DMS 273 (cell line): ENCODE measurements at regions not wholly inside any gene's neighbourhood (a gene's known extent, or its start where the extent isn't known, plus 50 kb on each side); places are given as distances from the start of the nearest gene placed in this dataset.
"Not testable (repeated sequence)": the region's sequence is repeated elsewhere in the genome, so short reads cannot be mapped to it uniquely, and the experiment has no call there.

ENCODE experiments used
- DNase-seq: peaks from one replicate; lab custom pipeline; 2025; ENCODE audit not compliant: unreplicated experiment; lab: John Stamatoyannopoulos, UW

DNA sequence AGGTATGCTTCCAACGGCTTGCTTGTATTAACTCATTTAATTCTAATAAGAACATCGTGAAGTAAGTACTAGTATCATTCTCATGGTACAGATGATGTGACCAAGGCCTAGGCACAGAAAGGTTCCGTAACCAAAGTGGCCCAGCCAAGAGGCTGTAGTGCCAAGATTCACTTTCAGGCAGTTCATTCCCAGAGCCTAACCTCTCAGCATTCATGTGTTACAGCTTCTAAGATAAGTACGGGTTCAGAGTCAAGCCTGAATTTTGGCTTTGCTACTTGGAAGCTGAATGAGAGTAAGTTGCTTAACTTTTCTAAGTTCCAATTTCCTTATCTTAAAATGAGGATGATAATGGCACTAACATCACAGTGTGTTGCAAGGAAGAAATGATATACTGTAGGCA lies 379.9 kb downstream of the AEBP2 start:
- no peak for DNase-seq

DNA sequence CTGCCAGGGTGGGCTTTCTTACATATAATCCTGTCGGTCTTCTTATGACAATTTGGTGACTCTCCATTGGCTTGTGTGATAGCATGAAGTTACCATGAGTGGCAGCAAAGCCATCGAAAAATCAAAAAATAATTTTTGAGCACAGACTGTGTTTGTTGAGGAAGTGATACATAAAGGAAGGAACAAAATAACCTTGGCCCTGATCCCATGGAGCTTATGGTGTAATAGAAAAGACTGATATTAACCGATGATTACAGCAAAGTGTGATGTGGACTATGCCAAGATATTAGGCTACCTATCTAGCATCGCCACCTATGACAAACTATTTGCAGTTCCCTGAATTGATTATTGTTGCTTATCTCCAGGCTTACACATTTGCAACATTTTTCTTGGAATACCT lies 383.2 kb downstream of the AEBP2 start:
- DNase-seq: no peak

DNA sequence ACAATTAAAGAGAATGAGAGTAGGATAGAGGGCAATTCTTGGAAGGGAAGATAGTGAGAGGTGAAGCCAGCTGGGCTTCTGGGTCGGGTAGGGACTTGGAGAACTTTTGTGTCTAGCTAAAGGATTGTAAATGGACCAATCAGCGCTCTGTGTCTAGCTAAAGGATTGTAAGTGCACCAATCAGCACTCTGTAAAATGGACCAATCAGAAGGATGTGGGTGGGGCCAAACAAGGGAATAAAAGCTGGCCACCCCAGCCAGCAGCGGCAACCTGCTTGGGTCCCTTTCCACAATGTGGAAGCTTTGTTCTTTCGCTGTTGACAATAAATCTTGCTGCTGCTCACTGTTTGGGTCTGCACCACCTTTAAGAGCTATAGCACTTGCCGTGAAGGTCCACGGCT lies 384.0 kb downstream of the AEBP2 start:
- DNase-seq: not testable (repeated sequence)

DNA sequence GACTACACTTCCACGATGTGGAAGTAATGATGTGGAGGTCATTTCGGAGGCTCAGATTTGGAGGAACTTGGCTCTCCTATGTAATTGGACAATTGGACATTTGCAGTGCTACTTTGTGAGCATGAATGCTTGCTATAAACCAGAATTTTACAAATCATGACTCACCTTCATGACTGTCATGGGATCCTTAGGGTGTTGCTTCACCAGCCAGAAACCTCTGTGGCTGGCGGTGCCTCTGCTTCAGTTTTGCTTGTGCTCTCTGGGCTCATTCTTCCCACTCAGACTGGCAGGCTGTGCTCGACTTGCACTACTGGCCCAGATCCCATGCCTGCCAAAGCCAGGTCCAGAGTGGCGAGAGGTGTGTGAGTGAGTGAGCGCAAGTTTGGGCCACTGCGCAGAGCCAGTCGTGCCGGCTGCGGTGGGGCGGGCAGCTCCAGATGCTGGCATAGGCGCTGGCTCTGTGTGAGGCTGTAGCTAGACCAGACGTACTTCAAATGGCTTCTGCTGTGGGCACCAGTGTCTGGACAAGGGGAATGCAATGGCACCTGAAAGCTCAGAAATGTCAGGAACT lies 387.8 kb downstream of the AEBP2 start:
- no peak for DNase-seq

DNA sequence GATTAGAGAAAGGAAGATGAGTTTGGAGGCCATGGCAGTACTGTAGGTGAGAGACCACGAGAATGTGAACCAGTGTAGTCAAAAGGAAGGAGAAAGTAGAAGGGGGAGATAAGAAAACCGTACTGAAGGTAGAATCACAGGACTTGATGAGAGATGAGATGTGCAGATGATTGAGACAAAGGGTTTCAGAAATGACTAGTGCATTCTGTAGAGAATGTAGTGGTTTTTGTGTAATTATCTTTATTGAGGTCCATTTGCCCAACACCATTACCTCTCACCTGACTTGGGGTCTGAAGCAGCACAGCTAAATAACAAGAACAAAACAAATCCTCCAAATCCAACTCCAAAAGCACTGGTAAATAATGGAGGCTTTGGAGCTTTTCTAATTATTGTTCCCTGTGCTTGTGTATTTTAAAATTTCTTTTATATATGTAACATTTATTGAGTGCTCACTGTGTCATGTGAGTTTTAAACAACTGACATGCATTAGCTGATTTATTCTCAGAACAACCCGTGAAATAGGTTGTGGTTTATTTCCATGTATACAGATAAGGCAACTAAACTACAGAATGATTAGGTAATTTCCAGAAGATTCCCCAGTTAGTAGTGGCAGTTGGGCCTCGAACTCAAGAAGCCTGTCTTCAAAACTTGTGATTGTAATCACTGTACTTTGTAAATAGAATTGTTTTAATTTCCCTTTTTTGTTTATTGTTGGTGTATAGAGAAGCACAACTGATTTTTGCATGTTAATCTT lies 390.0 kb downstream of the AEBP2 start:
- no peak for DNase-seq

DNA sequence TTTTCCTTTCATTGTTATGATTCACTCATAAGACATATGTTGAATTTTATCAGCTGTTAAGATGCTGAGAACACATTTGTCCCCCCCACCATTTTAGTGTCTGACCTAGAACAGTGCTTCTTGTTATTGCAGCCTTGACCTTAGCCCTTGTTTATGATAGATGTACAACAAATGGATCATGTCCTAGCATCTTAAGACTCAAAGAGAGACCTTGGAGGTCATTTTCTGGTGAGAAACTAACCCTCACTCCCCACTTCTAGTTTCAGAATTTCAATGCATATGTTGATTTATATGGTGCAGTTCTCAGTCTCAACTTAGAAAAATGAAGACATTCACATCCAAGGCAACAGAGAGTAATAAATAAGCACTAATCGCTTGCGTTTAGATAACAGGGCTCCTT lies 391.2 kb downstream of the AEBP2 start:
- no peak for DNase-seq

DNA sequence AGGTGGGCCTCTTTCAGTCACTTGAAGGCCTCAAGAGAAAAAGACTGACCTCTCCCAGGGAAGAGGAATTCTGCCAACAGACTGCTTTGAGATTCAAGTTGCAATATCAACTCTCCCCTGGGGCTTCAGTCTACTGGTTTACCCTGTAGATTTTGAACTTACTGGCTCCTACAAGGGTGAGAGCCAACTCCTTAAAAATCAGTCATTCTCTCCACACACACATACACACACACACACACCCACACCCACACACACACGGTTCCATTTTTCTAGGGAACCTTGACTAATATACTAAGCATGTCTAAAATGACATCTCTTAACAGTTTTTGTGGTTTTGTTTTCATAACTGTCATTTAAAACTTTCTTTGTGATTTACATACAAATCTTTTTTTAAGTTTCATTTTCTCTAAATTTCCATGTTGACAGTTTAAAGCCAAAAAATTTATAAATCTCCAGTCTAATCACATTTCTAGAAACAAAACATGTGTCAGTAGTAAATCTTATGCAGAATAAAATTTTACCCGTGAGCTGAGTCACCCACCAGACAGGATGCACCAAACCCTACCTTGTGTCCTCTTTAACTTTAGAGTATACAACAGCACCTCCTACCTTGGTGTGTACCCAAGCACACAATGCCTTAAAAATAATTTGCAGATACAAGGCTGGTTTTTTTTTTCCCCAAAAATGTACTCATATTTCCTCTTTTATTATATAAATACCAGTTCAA lies 394.6 kb downstream of the AEBP2 start:
- DNase-seq: peak; percentile 1

DNA sequence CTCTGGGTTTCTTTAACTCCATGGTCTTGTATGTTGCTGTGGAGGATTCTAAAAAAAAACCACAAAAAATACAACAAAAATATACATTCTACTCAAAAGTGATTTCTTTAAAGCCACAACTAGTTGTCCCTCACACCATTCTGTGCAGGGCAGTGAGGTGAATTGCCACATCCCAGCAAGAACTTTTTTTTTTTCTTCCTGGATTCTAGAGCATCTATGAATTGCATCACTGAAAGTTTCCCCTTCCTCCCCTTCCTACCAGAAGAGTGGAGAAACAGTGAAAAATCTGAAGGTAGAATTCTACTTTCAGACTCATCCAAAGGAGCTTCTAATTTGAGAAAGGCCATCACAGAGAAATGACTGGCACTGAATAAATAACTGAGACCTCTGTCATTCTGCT lies 395.3 kb downstream of the AEBP2 start:
- DNase-seq: no peak

DNA sequence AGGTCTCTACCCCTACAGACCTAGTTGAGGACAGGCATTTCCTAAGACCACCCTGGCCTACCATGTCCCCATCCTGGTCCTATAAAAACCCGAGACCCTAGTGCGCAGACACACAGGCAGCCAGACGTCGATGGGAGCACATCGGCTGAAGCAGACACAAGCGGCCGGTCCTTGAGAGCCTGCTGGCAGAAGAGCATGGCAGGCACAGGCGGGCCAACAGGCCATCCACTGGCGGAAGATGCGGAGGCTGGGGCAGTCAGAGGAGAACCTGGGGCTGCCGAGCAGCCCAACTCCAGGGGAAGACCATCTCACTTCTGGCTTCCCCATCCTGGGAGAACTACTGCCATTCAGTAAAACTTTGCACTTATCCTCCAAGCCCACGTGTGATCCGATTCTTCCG lies 396.8 kb downstream of the AEBP2 start:
- no peak for DNase-seq

DNA sequence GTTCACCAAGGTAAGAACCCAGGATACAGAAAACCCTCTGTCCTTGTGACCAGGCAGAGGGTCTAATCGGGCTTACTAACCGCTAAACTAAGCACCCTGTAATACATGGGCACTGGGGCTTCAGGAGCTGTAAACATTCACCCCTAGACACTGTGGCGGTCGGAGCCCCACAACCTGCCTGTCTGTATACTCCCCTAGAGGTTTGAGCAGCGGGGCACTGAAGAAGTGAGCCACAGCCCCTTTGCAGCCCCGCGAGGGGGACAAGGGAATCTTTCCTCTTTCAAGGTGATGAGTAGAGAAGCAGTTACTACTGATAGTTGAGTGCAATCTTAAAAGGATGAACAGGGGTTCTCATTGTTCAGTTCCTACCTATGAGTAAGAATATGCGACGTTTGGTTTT lies 397.2 kb downstream of the AEBP2 start:
- no peak for DNase-seq

DNA sequence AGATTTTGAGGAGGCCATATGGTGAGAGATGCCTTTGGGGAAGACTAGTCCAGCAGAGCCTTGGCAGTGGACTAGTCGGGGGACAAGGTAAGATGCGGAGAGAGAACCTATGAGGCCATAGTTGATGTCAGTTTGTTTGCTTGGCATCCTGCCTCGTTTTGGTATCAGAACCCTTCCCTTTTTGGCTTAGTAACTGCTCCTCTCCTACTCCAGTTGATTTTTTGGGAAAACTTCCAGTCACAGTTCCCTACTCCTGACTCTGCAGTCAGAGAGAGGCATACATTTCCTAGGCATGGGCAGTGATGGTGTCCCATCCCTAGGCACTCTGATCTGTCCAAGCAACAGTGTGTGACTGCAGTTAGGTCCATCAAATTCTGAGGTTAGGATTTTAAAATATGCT lies 398.3 kb downstream of the AEBP2 start:
- no peak for DNase-seq

DNA sequence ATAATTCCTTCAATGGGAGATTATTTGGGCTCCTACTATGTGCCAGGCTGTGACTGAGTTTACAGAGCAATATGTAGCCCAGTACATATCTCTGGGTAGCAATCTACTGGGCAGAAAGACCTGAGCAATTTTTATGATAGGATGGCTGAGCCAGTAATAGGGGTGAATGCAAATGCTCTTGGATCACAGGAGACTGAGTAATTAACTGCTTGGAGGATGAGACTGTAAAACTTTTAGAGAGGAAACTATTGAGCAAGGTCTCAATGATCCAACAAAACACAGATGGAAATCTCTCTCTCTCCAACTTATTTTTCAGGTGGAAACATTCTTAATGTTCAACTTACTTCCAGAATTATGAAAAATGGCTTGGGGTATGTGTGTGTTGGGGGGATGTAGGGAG lies 402.2 kb downstream of the AEBP2 start:
- no peak for DNase-seq

DNA sequence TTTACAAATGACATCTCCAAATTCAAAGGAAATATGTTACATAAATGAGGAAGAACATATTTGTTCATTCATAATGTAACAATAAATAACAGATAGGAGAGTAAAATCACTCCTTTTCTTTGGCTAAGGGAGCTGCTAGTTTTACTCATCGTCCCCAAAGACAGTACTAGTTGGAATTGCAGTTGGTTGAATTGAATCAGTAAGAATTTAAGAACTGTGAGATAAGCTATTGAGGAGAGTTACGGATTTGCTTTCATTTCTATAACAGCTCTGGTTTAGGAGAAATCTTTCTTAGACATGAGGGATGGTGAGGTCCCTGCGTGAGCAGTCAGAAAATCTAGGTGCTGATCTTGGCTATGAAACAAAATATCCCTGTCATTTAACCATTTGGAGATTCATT lies 402.8 kb downstream of the AEBP2 start:
- no peak for DNase-seq

DNA sequence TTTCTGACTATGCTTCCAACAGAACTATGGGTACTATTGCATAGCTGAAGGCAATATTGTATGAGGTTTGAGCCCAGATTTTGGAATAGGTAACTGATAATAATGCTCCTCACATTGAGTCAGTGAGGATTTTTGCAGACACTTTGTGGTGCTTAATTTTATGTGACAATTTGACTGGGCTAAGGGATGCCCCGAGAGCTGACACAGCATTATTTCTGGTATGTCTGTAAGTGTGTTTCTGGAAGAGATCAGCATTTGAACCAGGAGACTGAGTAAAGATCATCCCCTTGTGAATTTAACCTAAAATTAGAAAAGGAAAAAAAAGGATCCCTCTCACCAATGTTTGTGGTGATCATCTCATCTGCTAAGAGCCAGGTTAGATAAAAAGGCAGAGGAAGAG lies 404.9 kb downstream of the AEBP2 start:
- no peak for DNase-seq

DNA sequence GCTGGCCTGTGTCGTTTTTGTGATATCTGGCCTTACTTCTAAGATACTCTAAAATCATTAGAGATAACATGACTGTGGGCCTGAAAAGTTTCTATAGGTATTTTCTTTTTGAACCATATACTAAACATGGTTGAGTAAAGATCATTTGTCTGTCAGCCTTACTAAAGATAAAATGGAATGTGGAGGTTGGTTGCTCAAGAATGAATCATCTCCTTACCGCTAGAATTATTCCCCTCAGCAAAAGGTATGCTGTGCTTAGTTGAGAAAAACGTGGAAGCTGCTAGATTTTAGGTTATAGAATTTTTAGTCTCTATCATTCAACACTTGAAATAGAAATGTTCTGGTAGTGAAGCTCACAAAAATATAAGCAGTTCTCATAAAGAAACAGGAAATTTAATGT lies 407.3 kb downstream of the AEBP2 start:
- DNase-seq: no peak

DNA sequence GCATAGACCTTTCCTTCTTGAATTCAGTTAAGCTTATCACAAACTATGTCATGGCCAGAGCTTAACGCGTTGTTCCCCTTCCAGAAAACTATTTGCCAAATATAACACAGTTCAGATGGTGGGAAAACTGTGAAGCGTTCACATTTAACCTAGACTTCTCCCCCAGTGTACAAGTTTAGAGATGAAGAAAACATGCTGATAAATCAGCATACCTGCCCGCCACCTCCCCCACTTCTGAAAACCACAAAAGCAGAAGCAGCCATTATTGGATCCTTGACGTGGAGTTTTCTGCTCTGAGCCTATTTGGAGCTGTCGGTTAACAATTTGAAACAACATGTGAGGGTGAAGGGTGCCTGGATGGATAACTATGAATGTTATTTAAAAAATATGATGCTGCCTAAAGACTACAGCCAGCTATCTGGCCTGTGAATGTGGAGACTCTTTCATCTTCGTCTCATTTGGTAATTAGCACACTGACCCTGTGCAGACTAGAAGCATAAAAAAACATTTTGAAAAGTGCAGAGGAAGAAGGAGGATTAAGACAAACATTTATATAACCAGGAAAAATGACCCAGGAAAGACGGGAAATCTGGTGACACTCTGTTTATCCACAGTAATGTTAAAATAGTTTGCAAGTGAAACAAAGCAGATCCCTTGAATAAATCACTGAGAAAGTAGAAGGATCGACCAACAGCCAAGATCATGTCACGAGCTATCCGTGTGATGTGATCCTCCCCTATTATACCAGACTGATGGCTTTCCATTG lies 408.2 kb downstream of the AEBP2 start:
- DNase-seq: no peak

DNA sequence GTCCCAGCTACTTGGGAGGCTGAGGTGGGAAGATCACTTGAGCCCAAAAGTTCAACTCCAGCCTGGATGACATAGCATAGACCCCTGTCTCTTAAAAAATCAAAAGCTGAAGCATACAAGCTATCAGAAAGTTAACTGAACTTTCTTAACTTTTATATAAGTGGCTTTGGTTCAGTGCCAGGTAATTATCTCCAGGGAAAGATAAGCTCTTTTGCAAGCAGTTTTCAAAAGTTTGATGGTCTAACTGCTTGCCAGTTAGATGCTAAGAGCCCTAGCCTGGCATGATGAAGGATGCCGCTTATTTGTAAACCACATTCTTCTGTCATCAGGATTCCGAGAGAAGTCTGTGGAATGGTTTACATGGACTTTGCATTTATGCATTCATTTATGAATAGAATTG lies 409.1 kb downstream of the AEBP2 start:
- no peak for DNase-seq

DNA sequence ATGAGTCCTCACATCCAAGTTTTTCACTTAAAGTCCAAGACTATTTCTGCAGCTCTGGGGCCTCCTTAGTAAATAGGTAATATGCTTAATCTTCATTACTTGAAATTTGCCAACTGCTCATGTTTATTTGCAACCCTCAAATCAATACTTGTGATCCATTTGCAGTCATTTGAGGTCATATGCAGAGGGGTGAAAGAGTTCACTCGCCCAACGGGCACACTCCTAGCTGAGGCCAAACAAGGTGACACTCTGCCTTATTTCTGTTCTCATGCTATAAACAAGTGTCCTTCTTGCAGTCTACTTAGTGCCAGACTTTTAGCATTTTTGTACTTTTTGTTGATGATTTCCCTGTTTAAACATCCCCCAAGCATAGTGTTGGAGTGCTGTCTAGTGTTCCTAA lies 409.9 kb downstream of the AEBP2 start:
- DNase-seq: no peak

DNA sequence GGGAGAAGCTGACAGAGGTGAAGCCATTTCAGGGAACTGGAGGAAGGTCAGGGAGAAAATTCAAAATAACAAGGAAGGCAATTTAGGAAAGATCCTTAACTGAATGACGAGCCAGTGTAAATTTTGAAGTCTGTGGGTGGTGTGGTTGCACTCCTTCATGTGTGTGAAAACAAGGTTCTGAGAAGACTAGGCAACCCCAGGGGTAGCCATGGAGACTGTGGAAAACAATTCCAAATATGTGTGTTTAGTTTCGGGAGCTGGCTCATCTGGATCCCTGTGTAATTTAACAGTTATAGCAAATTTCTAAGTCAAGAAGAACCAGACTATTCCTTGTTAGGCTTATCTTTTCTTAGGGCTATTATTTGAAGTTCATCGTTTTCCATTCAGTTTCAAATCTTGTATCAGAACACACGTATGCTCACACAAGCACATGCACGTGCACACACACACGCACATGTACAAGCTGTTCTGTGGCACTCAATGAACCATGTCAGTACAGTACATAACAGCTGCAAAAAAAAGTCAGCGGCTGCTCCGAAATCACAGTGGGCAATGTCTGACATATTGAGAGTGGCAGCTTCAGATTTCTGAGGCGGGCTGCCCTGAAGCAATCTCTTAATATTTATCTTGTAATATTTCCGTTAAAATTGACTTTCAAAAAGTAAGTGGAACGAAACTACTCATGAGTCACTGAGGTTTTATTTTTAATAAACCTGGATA lies 411.2 kb downstream of the AEBP2 start:
- no peak for DNase-seq

DNA sequence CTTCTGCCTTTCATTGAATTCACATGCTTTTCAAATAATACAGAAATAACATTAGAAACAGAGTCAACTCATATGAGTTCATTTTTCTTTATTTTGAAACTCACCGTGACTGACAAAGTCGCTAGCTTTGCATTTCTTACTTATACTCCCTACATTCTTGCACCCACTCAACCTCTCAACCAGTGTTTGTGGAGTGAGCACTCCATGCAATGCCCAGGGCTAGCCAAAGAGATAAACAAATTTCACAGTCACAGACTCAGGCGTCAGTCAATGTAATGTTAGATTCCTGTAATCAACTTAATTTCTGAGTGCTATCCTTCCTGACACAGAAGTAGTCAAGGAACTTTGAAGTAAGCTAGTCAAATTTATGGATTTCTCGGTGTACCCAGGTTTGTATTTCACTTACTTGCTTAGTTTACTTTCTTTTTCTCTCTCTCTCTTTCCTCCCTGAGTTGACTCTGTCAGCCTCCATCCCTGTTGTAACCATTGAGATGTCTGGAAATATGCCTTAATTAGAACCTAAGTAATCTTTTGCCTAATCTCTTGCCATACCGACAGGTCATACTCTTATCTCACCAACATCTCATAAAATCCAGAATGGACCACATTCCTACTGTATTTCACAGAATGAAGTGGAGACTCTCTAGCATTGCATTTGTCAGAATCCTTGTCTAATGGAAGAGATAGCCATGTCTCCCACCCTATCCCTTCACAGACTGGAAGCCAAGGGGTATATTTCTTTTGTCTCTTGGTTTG lies 413.0 kb downstream of the AEBP2 start:
- no peak for DNase-seq
